ENCODE measurements at regions not wholly inside any gene's neighbourhood (a gene's known extent, or its start where the extent isn't known, plus 50 kb on each side); places are given as distances from the start of the nearest gene placed in this dataset.

GRCh38 chr17:69876757-69877156 lies 198.3 kb upstream of the KCNJ16 start:
- H3K4me3 ChIP-seq (ENCODE audit: low read depth, low read length): no peak overlapping the region
- TF ChIP-seq, protein P1, sequence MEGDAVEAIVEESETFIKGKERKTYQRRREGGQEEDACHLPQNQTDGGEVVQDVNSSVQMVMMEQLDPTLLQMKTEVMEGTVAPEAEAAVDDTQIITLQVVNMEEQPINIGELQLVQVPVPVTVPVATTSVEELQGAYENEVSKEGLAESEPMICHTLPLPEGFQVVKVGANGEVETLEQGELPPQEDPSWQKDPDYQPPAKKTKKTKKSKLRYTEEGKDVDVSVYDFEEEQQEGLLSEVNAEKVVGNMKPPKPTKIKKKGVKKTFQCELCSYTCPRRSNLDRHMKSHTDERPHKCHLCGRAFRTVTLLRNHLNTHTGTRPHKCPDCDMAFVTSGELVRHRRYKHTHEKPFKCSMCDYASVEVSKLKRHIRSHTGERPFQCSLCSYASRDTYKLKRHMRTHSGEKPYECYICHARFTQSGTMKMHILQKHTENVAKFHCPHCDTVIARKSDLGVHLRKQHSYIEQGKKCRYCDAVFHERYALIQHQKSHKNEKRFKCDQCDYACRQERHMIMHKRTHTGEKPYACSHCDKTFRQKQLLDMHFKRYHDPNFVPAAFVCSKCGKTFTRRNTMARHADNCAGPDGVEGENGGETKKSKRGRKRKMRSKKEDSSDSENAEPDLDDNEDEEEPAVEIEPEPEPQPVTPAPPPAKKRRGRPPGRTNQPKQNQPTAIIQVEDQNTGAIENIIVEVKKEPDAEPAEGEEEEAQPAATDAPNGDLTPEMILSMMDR (IDR thresholded peaks at IDR 0.05; ENCODE audit: borderline replicate concordance, insufficient read depth, low read depth, low read length): no peak

GRCh38 chr17:69878661-69879060 lies 196.4 kb upstream of the KCNJ16 start:
- TF ChIP-seq, protein P1 (IDR thresholded peaks at IDR 0.05; ENCODE audit: borderline replicate concordance, insufficient read depth, low read depth, low read length): no peak
- H3K4me3 ChIP-seq (ENCODE audit: low read depth, low read length): no peak overlapping the region

DNA sequence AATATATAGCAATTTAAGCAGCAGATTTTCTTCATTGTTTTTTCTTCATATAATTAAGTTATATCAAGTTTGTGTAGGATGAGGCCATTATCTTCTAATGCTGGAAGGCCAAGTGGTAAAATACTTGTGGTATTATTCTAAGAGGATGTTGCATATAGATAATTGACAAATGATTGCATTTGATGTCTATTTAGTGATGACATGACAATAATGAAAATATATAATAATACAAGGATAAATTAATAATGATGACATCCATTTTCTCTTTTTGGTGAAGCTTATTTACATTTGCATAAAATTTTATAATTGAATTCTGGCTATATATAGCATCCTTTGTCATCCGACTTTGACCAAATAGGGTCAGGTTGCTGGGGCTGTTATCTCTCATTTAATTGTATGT lies 195.4 kb upstream of the KCNJ16 start:
- TF ChIP-seq, protein P1 (IDR thresholded peaks at IDR 0.05; ENCODE audit: borderline replicate concordance, insufficient read depth, low read depth, low read length): no peak
- H3K4me3 ChIP-seq (ENCODE audit: low read depth, low read length): no peak overlapping the region

DNA sequence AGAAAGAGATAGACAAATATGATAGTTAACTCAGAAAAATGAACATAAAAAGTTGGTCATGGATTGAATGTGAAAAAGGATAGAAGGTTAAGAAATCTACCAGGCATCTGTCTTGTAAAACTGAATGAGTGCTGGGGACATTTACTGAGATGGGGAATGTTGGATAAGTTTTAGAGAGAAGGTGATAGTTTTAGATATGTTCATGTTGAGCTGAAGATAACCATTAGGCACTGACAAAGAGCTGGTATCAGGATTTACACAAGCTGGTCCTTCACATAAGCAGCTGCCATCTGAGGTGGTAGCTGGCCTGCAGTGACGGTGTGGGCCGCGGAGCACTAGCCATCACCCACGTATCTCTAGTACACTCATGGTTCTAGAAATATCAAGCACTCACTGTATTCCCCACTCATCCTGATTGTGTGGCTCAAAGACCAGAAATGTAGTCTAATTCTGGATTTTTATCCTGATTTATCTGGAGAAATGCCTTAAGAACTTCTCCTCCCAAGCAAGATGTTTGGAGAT lies 194.4 kb upstream of the KCNJ16 start:
- H3K4me3 ChIP-seq (ENCODE audit: low read depth, low read length): no peak overlapping the region
- TF ChIP-seq, protein P1 (IDR thresholded peaks at IDR 0.05; ENCODE audit: borderline replicate concordance, insufficient read depth, low read depth, low read length): no peak

GRCh38 chr17:69882281-69882680 lies 192.7 kb upstream of the KCNJ16 start:
- TF ChIP-seq, protein P1 (IDR thresholded peaks at IDR 0.05; ENCODE audit: borderline replicate concordance, insufficient read depth, low read depth, low read length): no peak
- no peak overlapping the region for H3K4me3 ChIP-seq (ENCODE audit: low read depth, low read length)

- TF ChIP-seq, protein P1 (IDR thresholded peaks at IDR 0.05; ENCODE audit: borderline replicate concordance, insufficient read depth, low read depth, low read length): no peak
- H3K4me3 ChIP-seq (ENCODE audit: low read depth, low read length): no peak overlapping the region
Measured at GRCh38 chr17:69883120-69883519, 191.9 kb upstream of the KCNJ16 start.

- TF ChIP-seq, protein P1 (IDR thresholded peaks at IDR 0.05; ENCODE audit: borderline replicate concordance, insufficient read depth, low read depth, low read length): no peak
Measured at GRCh38 chr17:69884356-69884755, 190.7 kb upstream of the KCNJ16 start.

More at GRCh38 chr17:69884356-69884755, 190.7 kb upstream of the KCNJ16 start:
- H3K4me3 ChIP-seq (ENCODE audit: low read depth, low read length): no peak overlapping the region

Data from GM12875 (cell line).